Activated naive CD8-positive, alpha-beta T cell treated with anti-CD3 and anti-CD28 coated beads, Interleukin-2, amount 50 U/mL, for 24 hours (primary cell): ENCODE measurements at regions not wholly inside any gene's neighbourhood (a gene's known extent, or its start where the extent isn't known, plus 50 kb on each side); places are given as distances from the start of the nearest gene placed in this dataset.

Experiments used
- ATAC-seq: fragments of 150-1000 bp; cut with Tn5 transposase; one replicate; pipeline ENCODE4 v1.10.0; 2021
- DNase-seq: peaks from one replicate; pipeline ENCODE4 v3.0.0; 2021
- H3K27ac Mint-ChIP-seq: one replicate; pipeline ENCODE4 v1.8.0; 2021; ENCODE audit warnings: mild to moderate bottlenecking, mixed read lengths
- H3K27me3 Mint-ChIP-seq: one replicate; pipeline ENCODE4 v1.8.0; 2021; ENCODE audit warnings: mixed read lengths
- H3K36me3 Mint-ChIP-seq: one replicate; pipeline ENCODE4 v1.8.0; 2021; ENCODE audit warnings: low read depth, mixed read lengths
- H3K4me1 Mint-ChIP-seq: one replicate; pipeline ENCODE4 v1.8.0; 2021; ENCODE audit warnings: mixed read lengths
- H3K4me3 Mint-ChIP-seq: one replicate; pipeline ENCODE4 v1.8.0; 2021; ENCODE audit warnings: mild to moderate bottlenecking, moderate library complexity, mixed read lengths
- H3K9me3 Mint-ChIP-seq: one replicate; pipeline ENCODE4 v1.8.0; 2021; ENCODE audit warnings: mixed read lengths

GRCh38 chr18:44061438-44061837, 619.2 kb upstream of the SETBP1 start:
- Mint-ChIP-seq H3K4me1 (no peaks in the 10 kb centered on the region), H3K36me3 (no peaks in the 10 kb centered on the region), H3K4me3 (no peak overlapping the region), H3K27ac (no peak overlapping the region), H3K9me3 (no peaks in the 10 kb centered on the region), H3K27me3 (no peaks in the 10 kb centered on the region)
- ATAC-seq (no peak), DNase-seq (no peak)

GRCh38 chr18:44062345-44062744, 618.3 kb upstream of the SETBP1 start:
- Mint-ChIP-seq H3K27me3 (no peaks in the 10 kb centered on the region), H3K4me3 (no peak overlapping the region), H3K27ac (no peak overlapping the region), H3K4me1 (no peaks in the 10 kb centered on the region), H3K36me3 (no peaks in the 10 kb centered on the region), H3K9me3 (no peaks in the 10 kb centered on the region)
- DNase-seq (no peak), ATAC-seq (no peak)

- H3K9me3 Mint-ChIP-seq: no peaks in the 10 kb centered on the region
- H3K27me3 Mint-ChIP-seq: no peaks in the 10 kb centered on the region
These were observed 615.5 kb upstream of the SETBP1 start for GRCh38 chr18:44065206-44065605.

GRCh38 chr18:44066541-44066940, 614.1 kb upstream of the SETBP1 start:
- no peaks in the 10 kb centered on the region for H3K36me3 Mint-ChIP-seq
- no peak for DNase-seq
- H3K27ac Mint-ChIP-seq: no peak overlapping the region
- H3K4me3 Mint-ChIP-seq: no peak overlapping the region
- no peak for ATAC-seq
- no peaks in the 10 kb centered on the region for H3K9me3 Mint-ChIP-seq
- no peaks in the 10 kb centered on the region for H3K4me1 Mint-ChIP-seq
- no peaks in the 10 kb centered on the region for H3K27me3 Mint-ChIP-seq

More at GRCh38 chr18:44065206-44065605, 615.5 kb upstream of the SETBP1 start:
- DNase-seq (no peak), ATAC-seq (no peak)
- Mint-ChIP-seq H3K4me1 (no peaks in the 10 kb centered on the region), H3K36me3 (no peaks in the 10 kb centered on the region), H3K4me3 (no peak overlapping the region), H3K27ac (no peak overlapping the region)

- no peak overlapping the region for H3K27ac Mint-ChIP-seq
- no peaks in the 10 kb centered on the region for H3K36me3 Mint-ChIP-seq
- no peaks in the 10 kb centered on the region for H3K27me3 Mint-ChIP-seq
- ATAC-seq (no peak), DNase-seq (no peak)
- no peak overlapping the region for H3K4me3 Mint-ChIP-seq
- no peaks in the 10 kb centered on the region for H3K4me1 Mint-ChIP-seq
- H3K9me3 Mint-ChIP-seq: no peaks in the 10 kb centered on the region
These were observed 613.5 kb upstream of the SETBP1 start for GRCh38 chr18:44067186-44067585.

GRCh38 chr18:44075038-44075437, 605.6 kb upstream of the SETBP1 start:
- H3K9me3 Mint-ChIP-seq: no peaks in the 10 kb centered on the region
- H3K4me1 Mint-ChIP-seq: no peaks in the 10 kb centered on the region
- DNase-seq (no peak), ATAC-seq (no peak)
- no peaks in the 10 kb centered on the region for H3K36me3 Mint-ChIP-seq
- no peak overlapping the region for H3K4me3 Mint-ChIP-seq
- no peaks in the 10 kb centered on the region for H3K27me3 Mint-ChIP-seq
- no peak overlapping the region for H3K27ac Mint-ChIP-seq

GRCh38 chr18:44079606-44080005, 601.1 kb upstream of the SETBP1 start:
- H3K4me3 Mint-ChIP-seq: no peak overlapping the region
- H3K36me3 Mint-ChIP-seq: no peaks in the 10 kb centered on the region
- ATAC-seq (no peak), DNase-seq (no peak)
- H3K9me3 Mint-ChIP-seq: no peaks in the 10 kb centered on the region
- no peak overlapping the region for H3K27ac Mint-ChIP-seq
- H3K27me3 Mint-ChIP-seq: no peaks in the 10 kb centered on the region
- no peaks in the 10 kb centered on the region for H3K4me1 Mint-ChIP-seq

- Mint-ChIP-seq H3K36me3 (no peaks in the 10 kb centered on the region), H3K4me3 (no peak overlapping the region), H3K27me3 (no peaks in the 10 kb centered on the region), H3K9me3 (no peaks in the 10 kb centered on the region), H3K4me1 (no peaks in the 10 kb centered on the region), H3K27ac (no peak overlapping the region)
- no peak for DNase-seq
- no peak for ATAC-seq
These were observed 600.6 kb upstream of the SETBP1 start for GRCh38 chr18:44080054-44080453.

GRCh38 chr18:44089732-44090131, 591.0 kb upstream of the SETBP1 start:
- no peak overlapping the region for H3K4me3 Mint-ChIP-seq
- DNase-seq (no peak), ATAC-seq (no peak)
- H3K27me3 Mint-ChIP-seq: no peaks in the 10 kb centered on the region
- no peaks in the 10 kb centered on the region for H3K4me1 Mint-ChIP-seq
- peaks cover under 1% of the 10 kb centered on the region for H3K9me3 Mint-ChIP-seq
- no peaks in the 10 kb centered on the region for H3K36me3 Mint-ChIP-seq
- no peak overlapping the region for H3K27ac Mint-ChIP-seq

- ATAC-seq (no peak), DNase-seq (no peak)
- H3K27me3 Mint-ChIP-seq: no peaks in the 10 kb centered on the region
- H3K4me1 Mint-ChIP-seq: no peaks in the 10 kb centered on the region
- no peak overlapping the region for H3K4me3 Mint-ChIP-seq
- H3K27ac Mint-ChIP-seq: no peak overlapping the region
- peaks cover 3% of the 10 kb centered on the region for H3K9me3 Mint-ChIP-seq
- H3K36me3 Mint-ChIP-seq: no peaks in the 10 kb centered on the region
These were observed 590.2 kb upstream of the SETBP1 start for GRCh38 chr18:44090453-44090852.

GRCh38 chr18:44093253-44093652, 587.4 kb upstream of the SETBP1 start:
- no peak overlapping the region for H3K4me3 Mint-ChIP-seq
- no peaks in the 10 kb centered on the region for H3K27me3 Mint-ChIP-seq
- peaks cover 3% of the 10 kb centered on the region for H3K9me3 Mint-ChIP-seq
- no peak overlapping the region for H3K27ac Mint-ChIP-seq
- DNase-seq (no peak), ATAC-seq (no peak)
- no peaks in the 10 kb centered on the region for H3K36me3 Mint-ChIP-seq
- no peaks in the 10 kb centered on the region for H3K4me1 Mint-ChIP-seq

GRCh38 chr18:44096016-44096415, 584.7 kb upstream of the SETBP1 start:
- Mint-ChIP-seq H3K4me3 (no peak overlapping the region), H3K27me3 (peaks cover 2% of the 10 kb centered on the region), H3K4me1 (no peaks in the 10 kb centered on the region), H3K36me3 (no peaks in the 10 kb centered on the region), H3K9me3 (peaks cover 3% of the 10 kb centered on the region), H3K27ac (no peak overlapping the region)
- ATAC-seq (no peak), DNase-seq (no peak)

- ATAC-seq: no peak
These were observed 582.1 kb upstream of the SETBP1 start for GRCh38 chr18:44098551-44099098.

GRCh38 chr18:44107187-44107586, 573.5 kb upstream of the SETBP1 start:
- peaks cover 2% of the 10 kb centered on the region for H3K27me3 Mint-ChIP-seq
- DNase-seq (no peak), ATAC-seq (no peak)
- no peak overlapping the region for H3K4me3 Mint-ChIP-seq
- no peak overlapping the region for H3K27ac Mint-ChIP-seq
- H3K9me3 Mint-ChIP-seq: peaks cover 3% of the 10 kb centered on the region
- H3K36me3 Mint-ChIP-seq: no peaks in the 10 kb centered on the region
- H3K4me1 Mint-ChIP-seq: no peaks in the 10 kb centered on the region

More at GRCh38 chr18:44098551-44099098, 582.1 kb upstream of the SETBP1 start:
- Mint-ChIP-seq H3K27ac (no peak overlapping the region), H3K9me3 (peaks cover 3% of the 10 kb centered on the region), H3K27me3 (peaks cover 2% of the 10 kb centered on the region), H3K36me3 (no peaks in the 10 kb centered on the region), H3K4me3 (no peak overlapping the region), H3K4me1 (no peaks in the 10 kb centered on the region)
- no peak for DNase-seq

GRCh38 chr18:44111337-44111736, 569.4 kb upstream of the SETBP1 start:
- ATAC-seq (no peak), DNase-seq (no peak)
- Mint-ChIP-seq H3K36me3 (no peaks in the 10 kb centered on the region), H3K27ac (no peak overlapping the region), H3K4me1 (no peaks in the 10 kb centered on the region), H3K4me3 (no peak overlapping the region), H3K27me3 (no peaks in the 10 kb centered on the region), H3K9me3 (no peaks in the 10 kb centered on the region)

GRCh38 chr18:44117821-44118220, 562.9 kb upstream of the SETBP1 start:
- Mint-ChIP-seq H3K4me1 (no peaks in the 10 kb centered on the region), H3K27ac (no peak overlapping the region), H3K9me3 (no peaks in the 10 kb centered on the region), H3K4me3 (no peak overlapping the region), H3K36me3 (no peaks in the 10 kb centered on the region), H3K27me3 (no peaks in the 10 kb centered on the region)
- DNase-seq: no peak
- ATAC-seq: no peak
